ENCODE measurements at regions not wholly inside any gene's neighbourhood (a gene's known extent, or its start where the extent isn't known, plus 50 kb on each side); places are given as distances from the start of the nearest gene placed in this dataset.
A peak's percentile ranks its signal among the peaks of the same experiment; 100 is the strongest.

DNA sequence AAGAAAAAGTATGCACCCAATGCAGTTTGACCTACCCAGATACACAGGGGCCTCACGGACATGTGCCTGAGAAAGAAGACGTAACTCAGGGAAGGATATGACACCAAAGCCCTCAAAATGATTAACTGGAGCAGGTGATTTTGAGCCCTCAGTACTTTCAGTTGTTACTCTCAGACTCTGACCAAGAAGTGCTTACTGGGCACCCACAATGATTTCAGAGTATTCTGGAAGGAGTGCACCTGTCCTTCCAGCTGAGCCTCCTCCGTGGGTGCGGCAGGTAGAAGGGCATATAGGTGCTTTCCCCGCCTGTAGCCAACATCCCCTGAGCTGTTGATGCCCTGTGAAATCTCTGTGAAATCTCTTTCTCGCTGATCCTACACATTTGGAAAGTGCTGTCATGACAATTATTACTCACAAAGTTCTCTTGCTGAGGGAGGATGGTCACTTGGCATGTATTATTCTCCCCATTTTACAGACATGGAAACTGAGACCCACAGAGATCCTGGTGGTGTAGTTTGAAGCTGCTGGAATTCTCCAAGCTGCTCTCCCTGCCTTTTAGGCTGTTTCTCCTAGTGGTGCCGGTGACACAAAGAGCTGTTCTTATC lies 154.3 kb upstream of the CCND2 start:
- no peaks in the 10 kb centered on the region for H3K36me3 ChIP-seq (ENCODE audit: control insufficient read depth in 2 of 2, insufficient read depth in 1 of 2, low read length in 2 of 2)
- TF ChIP-seq ZNF48 (tag by site-specific recombination; IDR thresholded peaks at IDR 0.05): no peak
- TF ChIP-seq, protein P1, sequence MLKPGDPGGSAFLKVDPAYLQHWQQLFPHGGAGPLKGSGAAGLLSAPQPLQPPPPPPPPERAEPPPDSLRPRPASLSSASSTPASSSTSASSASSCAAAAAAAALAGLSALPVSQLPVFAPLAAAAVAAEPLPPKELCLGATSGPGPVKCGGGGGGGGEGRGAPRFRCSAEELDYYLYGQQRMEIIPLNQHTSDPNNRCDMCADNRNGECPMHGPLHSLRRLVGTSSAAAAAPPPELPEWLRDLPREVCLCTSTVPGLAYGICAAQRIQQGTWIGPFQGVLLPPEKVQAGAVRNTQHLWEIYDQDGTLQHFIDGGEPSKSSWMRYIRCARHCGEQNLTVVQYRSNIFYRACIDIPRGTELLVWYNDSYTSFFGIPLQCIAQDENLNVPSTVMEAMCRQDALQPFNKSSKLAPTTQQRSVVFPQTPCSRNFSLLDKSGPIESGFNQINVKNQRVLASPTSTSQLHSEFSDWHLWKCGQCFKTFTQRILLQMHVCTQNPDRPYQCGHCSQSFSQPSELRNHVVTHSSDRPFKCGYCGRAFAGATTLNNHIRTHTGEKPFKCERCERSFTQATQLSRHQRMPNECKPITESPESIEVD (tag by site-specific recombination; IDR thresholded peaks at IDR 0.05): no peak
- TF ChIP-seq, protein P2, sequence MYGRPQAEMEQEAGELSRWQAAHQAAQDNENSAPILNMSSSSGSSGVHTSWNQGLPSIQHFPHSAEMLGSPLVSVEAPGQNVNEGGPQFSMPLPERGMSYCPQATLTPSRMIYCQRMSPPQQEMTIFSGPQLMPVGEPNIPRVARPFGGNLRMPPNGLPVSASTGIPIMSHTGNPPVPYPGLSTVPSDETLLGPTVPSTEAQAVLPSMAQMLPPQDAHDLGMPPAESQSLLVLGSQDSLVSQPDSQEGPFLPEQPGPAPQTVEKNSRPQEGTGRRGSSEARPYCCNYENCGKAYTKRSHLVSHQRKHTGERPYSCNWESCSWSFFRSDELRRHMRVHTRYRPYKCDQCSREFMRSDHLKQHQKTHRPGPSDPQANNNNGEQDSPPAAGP (tag by site-specific recombination; IDR thresholded peaks at IDR 0.05): no peak
- TF ChIP-seq ZNF501 (tag by site-specific recombination; IDR thresholded peaks at IDR 0.05): no peak
- H3K4me1 ChIP-seq (ENCODE audit: control insufficient read depth, insufficient read depth, low read length): no peaks in the 10 kb centered on the region
- no peak overlapping the region for H3K27ac ChIP-seq (ENCODE audit: extremely low read depth, low read depth, low read length)
- ChIA-PET POLR2A (no interaction called here), CTCF (no interaction called here)
- no peak overlapping the region for H3K4me3 ChIP-seq (ENCODE audit: low read depth, low read length)
- no peaks in the 10 kb centered on the region for H3K9me3 ChIP-seq (ENCODE audit: control insufficient read depth, insufficient read depth, low read depth, low read length)

DNA sequence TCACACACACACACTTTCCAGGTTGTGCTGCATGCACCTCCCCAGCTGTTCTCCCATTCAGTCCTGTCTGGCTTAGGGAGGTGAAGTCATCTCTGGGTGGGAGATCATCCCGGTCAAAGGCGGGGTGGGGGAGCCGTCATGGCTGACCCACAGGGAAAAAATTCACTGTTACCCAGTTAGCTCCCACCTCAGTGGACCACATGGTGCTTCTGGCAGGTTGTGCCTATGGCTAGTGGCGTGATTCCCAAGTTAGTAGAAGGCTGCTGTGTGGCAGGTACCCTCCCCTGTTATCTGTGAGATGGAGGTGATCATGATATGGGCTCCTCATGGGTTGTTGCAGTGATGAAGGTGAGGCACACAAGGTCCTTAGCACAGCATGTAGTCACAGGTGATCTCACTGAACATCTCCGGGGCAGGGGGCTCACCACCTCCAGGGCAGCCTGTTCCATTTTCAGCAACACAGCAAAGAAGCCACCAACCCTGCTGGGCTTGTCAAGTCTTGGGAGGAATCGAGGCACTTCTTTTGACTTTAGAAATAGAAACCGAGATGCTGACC lies 154.9 kb upstream of the CCND2 start:
- H3K4me1 ChIP-seq (ENCODE audit: control insufficient read depth, insufficient read depth, low read length): no peaks in the 10 kb centered on the region
- H3K4me3 ChIP-seq (ENCODE audit: low read depth, low read length): no peak overlapping the region
- ChIA-PET POLR2A (no interaction called here), CTCF (interaction anchor here (1.9 kb wide), 1 partner anchor 158 kb away, joined by 6 read pairs; no protein-coding TSS in a partner anchor)
- H3K27ac ChIP-seq (ENCODE audit: extremely low read depth, low read depth, low read length): no peak overlapping the region
- TF ChIP-seq ZNF121 (tag by site-specific recombination; IDR thresholded peaks at IDR 0.05): no peak
- TF ChIP-seq, protein P3, sequence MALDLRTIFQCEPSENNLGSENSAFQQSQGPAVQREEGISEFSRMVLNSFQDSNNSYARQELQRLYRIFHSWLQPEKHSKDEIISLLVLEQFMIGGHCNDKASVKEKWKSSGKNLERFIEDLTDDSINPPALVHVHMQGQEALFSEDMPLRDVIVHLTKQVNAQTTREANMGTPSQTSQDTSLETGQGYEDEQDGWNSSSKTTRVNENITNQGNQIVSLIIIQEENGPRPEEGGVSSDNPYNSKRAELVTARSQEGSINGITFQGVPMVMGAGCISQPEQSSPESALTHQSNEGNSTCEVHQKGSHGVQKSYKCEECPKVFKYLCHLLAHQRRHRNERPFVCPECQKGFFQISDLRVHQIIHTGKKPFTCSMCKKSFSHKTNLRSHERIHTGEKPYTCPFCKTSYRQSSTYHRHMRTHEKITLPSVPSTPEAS (tag by site-specific recombination; IDR thresholded peaks at IDR 0.05): peak; percentile 36; the same call in 1 of the 2 replicates
- no peaks in the 10 kb centered on the region for H3K36me3 ChIP-seq (ENCODE audit: control insufficient read depth in 2 of 2, insufficient read depth in 1 of 2, low read length in 2 of 2)
- no peaks in the 10 kb centered on the region for H3K9me3 ChIP-seq (ENCODE audit: control insufficient read depth, insufficient read depth, low read depth, low read length)

DNA sequence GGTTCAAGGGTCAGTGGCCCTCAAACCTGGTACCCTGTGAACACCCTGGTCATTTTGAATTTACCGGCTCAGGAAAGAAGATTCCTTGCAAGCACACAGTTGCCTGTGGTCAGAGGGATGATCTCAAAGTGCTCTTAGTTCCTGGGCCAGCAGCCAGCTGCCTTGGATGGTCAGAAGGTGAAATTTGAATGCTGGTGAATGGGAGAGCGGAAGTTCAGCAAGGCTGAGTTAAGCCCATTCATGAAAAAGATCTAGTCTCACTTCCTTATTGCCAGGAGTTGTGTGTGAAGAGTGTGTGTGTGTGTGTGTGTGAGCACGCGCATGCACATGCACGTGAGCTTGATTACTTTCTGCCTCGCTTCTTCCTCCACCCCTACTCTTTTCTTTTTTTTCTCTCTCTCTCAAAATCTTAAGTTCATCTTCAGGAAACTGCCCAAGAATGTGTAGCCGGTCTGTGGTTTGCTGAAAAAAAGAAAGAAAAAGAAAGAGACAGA lies 155.5 kb upstream of the CCND2 start:
- Histone ChIP-seq H3K4me3 (ENCODE audit: low read depth, low read length) (no peak overlapping the region), H3K36me3 (ENCODE audit: control insufficient read depth in 2 of 2, insufficient read depth in 1 of 2, low read length in 2 of 2) (no peaks in the 10 kb centered on the region), H3K4me1 (ENCODE audit: control insufficient read depth, insufficient read depth, low read length) (no peaks in the 10 kb centered on the region), H3K9me3 (ENCODE audit: control insufficient read depth, insufficient read depth, low read depth, low read length) (no peaks in the 10 kb centered on the region), H3K27ac (ENCODE audit: extremely low read depth, low read depth, low read length) (no peak overlapping the region)
- TF ChIP-seq, protein P4, sequence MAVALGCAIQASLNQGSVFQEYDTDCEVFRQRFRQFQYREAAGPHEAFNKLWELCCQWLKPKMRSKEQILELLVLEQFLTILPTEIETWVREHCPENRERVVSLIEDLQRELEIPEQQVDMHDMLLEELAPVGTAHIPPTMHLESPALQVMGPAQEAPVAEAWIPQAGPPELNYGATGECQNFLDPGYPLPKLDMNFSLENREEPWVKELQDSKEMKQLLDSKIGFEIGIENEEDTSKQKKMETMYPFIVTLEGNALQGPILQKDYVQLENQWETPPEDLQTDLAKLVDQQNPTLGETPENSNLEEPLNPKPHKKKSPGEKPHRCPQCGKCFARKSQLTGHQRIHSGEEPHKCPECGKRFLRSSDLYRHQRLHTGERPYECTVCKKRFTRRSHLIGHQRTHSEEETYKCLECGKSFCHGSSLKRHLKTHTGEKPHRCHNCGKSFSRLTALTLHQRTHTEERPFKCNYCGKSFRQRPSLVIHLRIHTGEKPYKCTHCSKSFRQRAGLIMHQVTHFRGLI (tag by site-specific recombination; IDR thresholded peaks at IDR 0.05): no peak
- TF ChIP-seq ZNF837 (tag by site-specific recombination; IDR thresholded peaks at IDR 0.05) (no peak), ZNF391 (tag by site-specific recombination; IDR thresholded peaks at IDR 0.05; ENCODE audit: borderline replicate concordance, low read depth) (no peak), GLIS2 (tag by site-specific recombination; IDR thresholded peaks at IDR 0.05) (no peak), ZNF121 (tag by site-specific recombination; IDR thresholded peaks at IDR 0.05) (no peak)
- CTCF ChIA-PET: interaction anchor here (1.9 to 2.9 kb wide), 2 partner anchors 11 to 159 kb away, joined by 6 to 14 read pairs; no protein-coding TSS in a partner anchor
- POLR2A ChIA-PET: no interaction called here
